ENCODE measurements at regions not wholly inside any gene's neighbourhood (a gene's known extent, or its start where the extent isn't known, plus 50 kb on each side); places are given as distances from the start of the nearest gene placed in this dataset.

GRCh38 chr12:118608770-118609344 lies 232.5 kb downstream of the SUDS3 start:
- H3K9ac ChIP-seq (ENCODE audit: low read length): no peak overlapping the region
- no peak overlapping the region for H3K4me3 ChIP-seq (replicated peaks in 1 of 2; ENCODE audit: low read depth in 1 of 2, low read length in 2 of 2)
- H3K9me3 ChIP-seq (ENCODE audit: control insufficient read depth in 1 of 2, insufficient read depth in 1 of 2, low read depth in 1 of 2, low read length in 2 of 2): no peaks in the 10 kb centered on the region
- H3K79me2 ChIP-seq (ENCODE audit: insufficient read depth, low read length): no peaks in the 10 kb centered on the region
- no peak overlapping the region for H3K4me2 ChIP-seq (ENCODE audit: low read length)
- no TSS peak for BruUV-seq (replicated peaks)
- peaks cover 22% of the 10 kb centered on the region for H3K27me3 ChIP-seq (ENCODE audit: insufficient read depth, low read length)
- H3K27ac ChIP-seq (ENCODE audit: low read depth, low read length): no peak overlapping the region
- no peak for ATAC-seq
- ChIA-PET RAD21 (ENCODE audit: low non-redundant PET in 1 of 2, low total read pairs in 2 of 2, uncharacterized antibody in 2 of 2, unreplicated experiment in 2 of 2) (no interaction called here), CTCF (no interaction called here), POLR2A (no interaction called here)
- intact Hi-C loops (cut with micrococcal nuclease): no loop called here
- no peak for DNase-seq (ENCODE audit: low read depth, low spot score)
- H4K20me1 ChIP-seq (ENCODE audit: insufficient read depth): no peaks in the 10 kb centered on the region
- H3K9me2 ChIP-seq (ENCODE audit: insufficient read depth): no peaks in the 10 kb centered on the region
- H3K36me3 ChIP-seq (ENCODE audit: control insufficient read depth in 1 of 2, insufficient read depth in 2 of 2, low read length in 2 of 2): no peaks in the 10 kb centered on the region
- TF ChIP-seq SRF (IDR thresholded peaks at IDR 0.05; ENCODE audit: low read depth): no peak
- no peak for TF ChIP-seq EZH2phosphoT487 (IDR thresholded peaks at IDR 0.05; ENCODE audit: borderline replicate concordance)
- no peak for TF ChIP-seq ELF1 (IDR thresholded peaks at IDR 0.05; ENCODE audit: borderline replicate concordance, low read depth)
- no peak for TF ChIP-seq CTCF (IDR thresholded peaks at IDR 0.05 in 2 of 3, conservative IDR thresholded peaks at IDR 0.05 in 1 of 3; ENCODE audit: borderline replicate concordance in 1 of 3, insufficient read depth in 1 of 3, low read depth in 2 of 3, low read length in 2 of 3)
- no peak for TF ChIP-seq EGR1 (IDR thresholded peaks at IDR 0.05; ENCODE audit: low read depth)
- no peak for TF ChIP-seq CBX3 (IDR thresholded peaks at IDR 0.05; ENCODE audit: low read depth)
- no peak for TF ChIP-seq REST (IDR thresholded peaks at IDR 0.05; ENCODE audit: low read depth)
- TF ChIP-seq YY1 (IDR thresholded peaks at IDR 0.05; ENCODE audit: extremely low read depth, insufficient replicate concordance, low read depth, low read length): no peak
- TF ChIP-seq ZBTB33 (IDR thresholded peaks at IDR 0.05; ENCODE audit: extremely low read depth, insufficient replicate concordance, low read length): no peak
- TF ChIP-seq JUND (IDR thresholded peaks at IDR 0.05): no peak
- TF ChIP-seq SIN3A (IDR thresholded peaks at IDR 0.05; ENCODE audit: low read depth): no peak
- no peak for TF ChIP-seq TCF7L2 (IDR thresholded peaks at IDR 0.05; ENCODE audit: borderline replicate concordance, extremely low read depth, insufficient read depth, insufficient read length)
- TF ChIP-seq EZH2 (IDR thresholded peaks at IDR 0.05): no peak
- H2AFZ ChIP-seq (ENCODE audit: low read depth, low read length, poor library complexity, severe bottlenecking): no peak overlapping the region
- H3K4me1 ChIP-seq (ENCODE audit: control insufficient read depth in 1 of 2, insufficient read depth in 2 of 2, low read length in 2 of 2): no peaks in the 10 kb centered on the region

All from HCT116 (cell line).